PC-9 (cell line): ENCODE measurements at regions not wholly inside any gene's neighbourhood (a gene's known extent, or its start where the extent isn't known, plus 50 kb on each side); places are given as distances from the start of the nearest gene placed in this dataset.

Experiments used
- BruUV-seq: library from RNA; stranded (reverse); fragments of 400-500 nt; replicated peaks from 2 replicates; lab custom pipeline; 2021; lab: Mats Ljungman, UMichigan
- CTCF ChIA-PET: fragments of 300-600 bp; sonication (Branson Sonifier 250); formaldehyde crosslinking; loops from one replicate; lab custom pipeline; 2022; ENCODE audit warnings: antibody characterized with exemption; lab: Charles Lee
- POLR2A ChIA-PET: fragments of 300-600 bp; sonication (Branson Sonifier 250); formaldehyde crosslinking; loops from one replicate; lab custom pipeline; 2022; ENCODE audit warnings: antibody characterized with exemption; ENCODE audit not compliant: unreplicated experiment; lab: Charles Lee
- DNase-seq, 2 experiments: peaks; one replicate each; pipeline versions ENCODE4 v3.0.0 to v3.0.0-alpha.2; 2015 to 2022; ENCODE audit warnings: mixed read lengths in 1 of 2
- H2AFZ ChIP-seq: fragments of 200-600 bp; sonication (generic); 2 replicates; pipeline ENCODE4 v1.8.1; 2017; ENCODE audit warnings: antibody characterized with exemption
- H3F3A ChIP-seq: fragments of 200-600 bp; sonication (generic); 2 replicates; pipeline ENCODE4 v1.8.1; 2017; ENCODE audit warnings: antibody characterized with exemption, mild to moderate bottlenecking, low read depth; ENCODE audit not compliant: insufficient read depth
- H3K27ac ChIP-seq: fragments of 200-600 bp; sonication (generic); 2 replicates; pipeline ENCODE4 v1.6.1; 2016; ENCODE audit warnings: mixed run types
- H3K27me3 ChIP-seq: fragments of 200-600 bp; sonication (generic); 2 replicates; pipeline ENCODE4 v1.6.1; 2016; ENCODE audit warnings: low read depth, mixed run types; ENCODE audit not compliant: insufficient read depth
- H3K36me3 ChIP-seq: fragments of 200-600 bp; sonication (generic); 2 replicates; pipeline ENCODE4 v1.6.1; 2016; ENCODE audit warnings: low read depth, mixed run types
- H3K4me1 ChIP-seq: fragments of 200-600 bp; sonication (generic); replicated peaks from 2 replicates; pipeline ENCODE4 v1.6.1; 2016; ENCODE audit warnings: mixed run types; ENCODE audit not compliant: insufficient read depth
- H3K4me2 ChIP-seq: fragments of 200-600 bp; sonication (generic); 2 replicates; pipeline ENCODE4 v1.6.1; 2017; ENCODE audit warnings: mixed run types
- H3K4me3 ChIP-seq: fragments of 200-600 bp; sonication (generic); 2 replicates; pipeline ENCODE4 v1.6.1; 2016; ENCODE audit warnings: mixed run types
- H3K79me2 ChIP-seq: fragments of 200-600 bp; sonication (generic); 2 replicates; pipeline ENCODE4 v1.6.1; 2017; ENCODE audit warnings: low read depth, mixed run types
- H3K9me2 ChIP-seq: fragments of 200-600 bp; sonication (generic); 2 replicates; pipeline ENCODE4 v1.8.1; 2017; ENCODE audit warnings: mild to moderate bottlenecking; ENCODE audit not compliant: insufficient read depth
- H3K9me3 ChIP-seq: fragments of 200-600 bp; sonication (generic); 2 replicates; pipeline ENCODE4 v1.8.1; 2016; ENCODE audit warnings: low read depth; ENCODE audit not compliant: insufficient read depth
- H4K20me1 ChIP-seq: fragments of 200-600 bp; sonication (generic); 2 replicates; pipeline ENCODE4 v1.8.1; 2017; ENCODE audit not compliant: insufficient read depth
- EZH2 ChIP-seq: fragments of 200-600 bp; sonication (generic); IDR thresholded peaks from 2 replicates; pipeline ENCODE4 v1.8.0; 2017; ENCODE audit warnings: antibody characterized with exemption, low read depth
- intact Hi-C: fragments of 100-400 bp; cut with micrococcal nuclease; formaldehyde crosslinking; loops from one replicate; pipeline ENCODE4 v1.10.0; 2022; ENCODE audit not compliant: unreplicated experiment
- TF ChIP-seq, protein P1 (sequence below): fragments of 200-600 bp; sonication (generic); conservative IDR thresholded peaks from 2 replicates; pipeline ENCODE4 v1.6.1; 2017; ENCODE audit warnings: mixed run types, antibody characterized with exemption, mild to moderate bottlenecking, moderate library complexity

DNA sequence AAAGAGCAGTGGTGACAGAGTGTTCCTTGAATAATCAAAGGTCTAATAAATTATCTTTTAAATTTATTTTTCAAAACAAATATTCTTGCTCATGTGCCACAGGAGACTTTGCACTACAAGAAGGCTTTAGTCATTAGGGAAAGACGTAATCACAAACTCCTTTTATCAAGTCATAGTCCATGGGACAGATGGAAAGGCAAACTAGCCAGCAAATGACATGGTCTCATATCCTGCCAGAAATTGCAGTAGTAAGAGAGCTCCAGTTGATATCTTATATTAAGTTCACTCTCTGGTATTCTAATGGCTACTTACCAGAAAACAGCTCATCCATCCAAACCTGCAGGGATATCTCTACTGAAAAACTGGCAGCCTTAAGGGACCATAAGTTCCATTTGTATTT is 225.0 kb upstream of the TP63 start:
- intact Hi-C loops: no loop called here
- H3K4me2 ChIP-seq: no peak overlapping the region
- DNase-seq: no peak
- H4K20me1 ChIP-seq: no peaks in the 10 kb centered on the region
- H3K4me1 ChIP-seq: no peaks in the 10 kb centered on the region
- H3F3A ChIP-seq: no peaks in the 10 kb centered on the region
- H3K36me3 ChIP-seq: no peaks in the 10 kb centered on the region
- H2AFZ ChIP-seq: no peak overlapping the region
- TF ChIP-seq, protein P1, sequence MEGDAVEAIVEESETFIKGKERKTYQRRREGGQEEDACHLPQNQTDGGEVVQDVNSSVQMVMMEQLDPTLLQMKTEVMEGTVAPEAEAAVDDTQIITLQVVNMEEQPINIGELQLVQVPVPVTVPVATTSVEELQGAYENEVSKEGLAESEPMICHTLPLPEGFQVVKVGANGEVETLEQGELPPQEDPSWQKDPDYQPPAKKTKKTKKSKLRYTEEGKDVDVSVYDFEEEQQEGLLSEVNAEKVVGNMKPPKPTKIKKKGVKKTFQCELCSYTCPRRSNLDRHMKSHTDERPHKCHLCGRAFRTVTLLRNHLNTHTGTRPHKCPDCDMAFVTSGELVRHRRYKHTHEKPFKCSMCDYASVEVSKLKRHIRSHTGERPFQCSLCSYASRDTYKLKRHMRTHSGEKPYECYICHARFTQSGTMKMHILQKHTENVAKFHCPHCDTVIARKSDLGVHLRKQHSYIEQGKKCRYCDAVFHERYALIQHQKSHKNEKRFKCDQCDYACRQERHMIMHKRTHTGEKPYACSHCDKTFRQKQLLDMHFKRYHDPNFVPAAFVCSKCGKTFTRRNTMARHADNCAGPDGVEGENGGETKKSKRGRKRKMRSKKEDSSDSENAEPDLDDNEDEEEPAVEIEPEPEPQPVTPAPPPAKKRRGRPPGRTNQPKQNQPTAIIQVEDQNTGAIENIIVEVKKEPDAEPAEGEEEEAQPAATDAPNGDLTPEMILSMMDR: no peak
- TF ChIP-seq EZH2: no peak
- ChIA-PET CTCF (no interaction called here), POLR2A (interaction anchor here (0.6 kb wide), 1 partner anchor 20 kb away, joined by 4 read pairs; no protein-coding TSS in a partner anchor)
- no peaks in the 10 kb centered on the region for H3K27me3 ChIP-seq
- H3K79me2 ChIP-seq: no peaks in the 10 kb centered on the region
- no peak overlapping the region for H3K27ac ChIP-seq
- H3K9me3 ChIP-seq: peaks cover 9% of the 10 kb centered on the region; the same call in 1 of the 2 replicates
- no TSS peak for BruUV-seq
- H3K9me2 ChIP-seq: peaks cover 5% of the 10 kb centered on the region; the same call in 1 of the 2 replicates
- H3K4me3 ChIP-seq: no peak overlapping the region

DNA sequence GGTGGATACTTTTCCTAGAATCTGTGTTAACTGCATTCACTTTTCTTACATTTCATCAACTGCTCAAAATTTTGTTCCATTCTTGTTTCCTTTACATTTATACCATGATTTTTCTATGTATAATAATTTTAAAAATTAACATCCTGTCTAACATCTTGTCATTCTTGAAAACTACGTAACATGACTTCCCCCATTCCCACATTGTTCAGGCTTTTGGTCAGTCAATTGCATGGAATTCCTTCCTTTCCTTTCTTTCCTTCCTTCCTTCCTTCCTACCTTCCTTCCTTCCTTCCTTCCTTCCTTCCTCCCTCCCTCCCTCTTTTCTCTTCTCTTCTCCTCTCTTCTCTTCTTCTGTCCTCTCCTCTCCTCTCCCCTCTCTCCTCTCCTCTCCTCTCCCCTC is 220.7 kb upstream of the TP63 start:
- H3K9me2 ChIP-seq: peaks cover 5% of the 10 kb centered on the region; the same call in 1 of the 2 replicates
- H3K4me2 ChIP-seq: no peak overlapping the region
- H3K27ac ChIP-seq: no peak overlapping the region
- no peaks in the 10 kb centered on the region for H3K27me3 ChIP-seq
- H3K4me3 ChIP-seq: no peak overlapping the region
- TF ChIP-seq EZH2: no peak
- TF ChIP-seq, protein P1: no peak
- intact Hi-C loops: no loop called here
- H3K4me1 ChIP-seq: no peaks in the 10 kb centered on the region
- no peaks in the 10 kb centered on the region for H3F3A ChIP-seq
- BruUV-seq: no TSS peak
- ChIA-PET CTCF (no interaction called here), POLR2A (no interaction called here)
- no peak overlapping the region for H2AFZ ChIP-seq
- no peaks in the 10 kb centered on the region for H3K36me3 ChIP-seq
- peaks cover 11% of the 10 kb centered on the region; the same call in 1 of the 2 replicates for H3K9me3 ChIP-seq
- no peaks in the 10 kb centered on the region for H3K79me2 ChIP-seq
- DNase-seq: no peak
- no peaks in the 10 kb centered on the region for H4K20me1 ChIP-seq

DNA sequence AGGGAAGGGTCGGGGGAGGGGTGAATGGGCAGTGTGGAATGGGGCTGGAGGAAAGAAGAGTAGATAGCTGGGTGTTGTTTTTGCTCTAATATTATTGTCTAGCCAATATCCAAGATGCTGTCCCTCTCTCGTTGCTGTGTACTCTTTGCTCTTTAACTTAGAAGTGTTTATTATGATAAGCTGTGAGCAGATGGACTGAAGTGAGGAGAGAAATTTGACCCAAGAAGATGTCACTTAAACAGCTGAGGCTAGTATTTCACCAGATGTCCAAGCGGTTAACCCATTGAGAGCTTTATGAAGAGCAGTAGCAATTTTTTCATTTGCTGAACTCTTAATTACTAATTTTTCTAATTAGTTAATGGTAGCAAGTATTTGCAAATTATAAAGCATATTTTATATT is 212.2 kb upstream of the TP63 start:
- intact Hi-C loops: no loop called here
- no peak for TF ChIP-seq EZH2
- TF ChIP-seq, protein P1: no peak
- H3K9me2 ChIP-seq: no peaks in the 10 kb centered on the region
- H2AFZ ChIP-seq: no peak overlapping the region
- ChIA-PET POLR2A (no interaction called here), CTCF (no interaction called here)
- no peaks in the 10 kb centered on the region for H3K27me3 ChIP-seq
- no peaks in the 10 kb centered on the region for H3F3A ChIP-seq
- H3K4me1 ChIP-seq: no peaks in the 10 kb centered on the region
- H3K79me2 ChIP-seq: no peaks in the 10 kb centered on the region
- no TSS peak for BruUV-seq
- no peak overlapping the region for H3K27ac ChIP-seq
- H4K20me1 ChIP-seq: no peaks in the 10 kb centered on the region
- no peak overlapping the region for H3K4me3 ChIP-seq
- DNase-seq: no peak
- H3K36me3 ChIP-seq: no peaks in the 10 kb centered on the region
- peaks cover 24% of the 10 kb centered on the region; the same call in 1 of the 2 replicates for H3K9me3 ChIP-seq
- H3K4me2 ChIP-seq: no peak overlapping the region
